ENCODE measurements at regions not wholly inside any gene's neighbourhood (a gene's known extent, or its start where the extent isn't known, plus 50 kb on each side); places are given as distances from the start of the nearest gene placed in this dataset.
"Not testable (repeated sequence)": the region's sequence is repeated elsewhere in the genome, so short reads cannot be mapped to it uniquely, and the experiment has no call there.

GRCh38 chr4:43607827-43608461 lies 715.4 kb downstream of the GRXCR1 start:
- no peak for DNase-seq (ENCODE audit: low read depth, low spot score)

GRCh38 chr4:43619219-43619618 lies 726.7 kb downstream of the GRXCR1 start:
- no peak for DNase-seq (ENCODE audit: low read depth, low spot score)

GRCh38 chr4:43637893-43638292 lies 745.4 kb downstream of the GRXCR1 start:
- DNase-seq (ENCODE audit: low read depth, low spot score), result not testable (repeated sequence)

GRCh38 chr4:43651991-43652390 lies 759.5 kb downstream of the GRXCR1 start:
- no peak for DNase-seq (ENCODE audit: low read depth, low spot score)

GRCh38 chr4:43659547-43659946 lies 767.0 kb downstream of the GRXCR1 start:
- not testable (repeated sequence) for DNase-seq (ENCODE audit: low read depth, low spot score)

- not testable (repeated sequence) for DNase-seq (ENCODE audit: low read depth, low spot score)
Observed at GRCh38 chr4:43672265-43672885, 776.2 kb downstream of the KCTD8 start.

- no peak for DNase-seq (ENCODE audit: low read depth, low spot score)
Observed at GRCh38 chr4:43680421-43680820, 768.2 kb downstream of the KCTD8 start.

- no peak for DNase-seq (ENCODE audit: low read depth, low spot score)
Observed at GRCh38 chr4:43682551-43682950, 766.1 kb downstream of the KCTD8 start.

GRCh38 chr4:43690116-43690515 lies 758.5 kb downstream of the KCTD8 start:
- no peak for DNase-seq (ENCODE audit: low read depth, low spot score)

- DNase-seq (ENCODE audit: low read depth, low spot score), result no peak
Observed at GRCh38 chr4:43693876-43694275, 754.7 kb downstream of the KCTD8 start.

- no peak for DNase-seq (ENCODE audit: low read depth, low spot score)
Observed at GRCh38 chr4:43709443-43709842, 739.2 kb downstream of the KCTD8 start.

GRCh38 chr4:43716721-43717395 lies 731.8 kb downstream of the KCTD8 start:
- no peak for DNase-seq (ENCODE audit: low read depth, low spot score)

GRCh38 chr4:43718369-43718768 lies 730.2 kb downstream of the KCTD8 start:
- no peak for DNase-seq (ENCODE audit: low read depth, low spot score)

- DNase-seq (ENCODE audit: low read depth, low spot score), result no peak
Observed at GRCh38 chr4:43732829-43733426, 715.7 kb downstream of the KCTD8 start.

- no peak for DNase-seq (ENCODE audit: low read depth, low spot score)
Observed at GRCh38 chr4:43742083-43742482, 706.5 kb downstream of the KCTD8 start.

GRCh38 chr4:43754566-43754965 lies 694.0 kb downstream of the KCTD8 start:
- no peak for DNase-seq (ENCODE audit: low read depth, low spot score)

- DNase-seq (ENCODE audit: low read depth, low spot score), result no peak
Observed at GRCh38 chr4:43757147-43757546, 691.5 kb downstream of the KCTD8 start.

GRCh38 chr4:43758836-43759235 lies 689.8 kb downstream of the KCTD8 start:
- no peak for DNase-seq (ENCODE audit: low read depth, low spot score)

- no peak for DNase-seq (ENCODE audit: low read depth, low spot score)
Observed at GRCh38 chr4:43763029-43763610, 685.5 kb downstream of the KCTD8 start.

GRCh38 chr4:43765514-43765913 lies 683.1 kb downstream of the KCTD8 start:
- DNase-seq (ENCODE audit: low read depth, low spot score), result no peak

- DNase-seq (ENCODE audit: low read depth, low spot score), result no peak
Observed at GRCh38 chr4:43766648-43767047, 682.0 kb downstream of the KCTD8 start.

- no peak for DNase-seq (ENCODE audit: low read depth, low spot score)
Observed at GRCh38 chr4:43776371-43776770, 672.2 kb downstream of the KCTD8 start.
